GM12873 (cell line): ENCODE measurements at regions not wholly inside any gene's neighbourhood (a gene's known extent, or its start where the extent isn't known, plus 50 kb on each side); places are given as distances from the start of the nearest gene placed in this dataset.

ENCODE experiments used
- TF ChIP-seq, protein P1 (sequence below): IDR thresholded peaks from 2 replicates; pipeline ENCODE4 v1.5.1; 2012; ENCODE audit warnings: low read depth, mild to moderate bottlenecking, moderate library complexity, low read length, control low read depth; ENCODE audit not compliant: insufficient read depth; ENCODE audit errors: missing control alignments

- TF ChIP-seq, protein P1, sequence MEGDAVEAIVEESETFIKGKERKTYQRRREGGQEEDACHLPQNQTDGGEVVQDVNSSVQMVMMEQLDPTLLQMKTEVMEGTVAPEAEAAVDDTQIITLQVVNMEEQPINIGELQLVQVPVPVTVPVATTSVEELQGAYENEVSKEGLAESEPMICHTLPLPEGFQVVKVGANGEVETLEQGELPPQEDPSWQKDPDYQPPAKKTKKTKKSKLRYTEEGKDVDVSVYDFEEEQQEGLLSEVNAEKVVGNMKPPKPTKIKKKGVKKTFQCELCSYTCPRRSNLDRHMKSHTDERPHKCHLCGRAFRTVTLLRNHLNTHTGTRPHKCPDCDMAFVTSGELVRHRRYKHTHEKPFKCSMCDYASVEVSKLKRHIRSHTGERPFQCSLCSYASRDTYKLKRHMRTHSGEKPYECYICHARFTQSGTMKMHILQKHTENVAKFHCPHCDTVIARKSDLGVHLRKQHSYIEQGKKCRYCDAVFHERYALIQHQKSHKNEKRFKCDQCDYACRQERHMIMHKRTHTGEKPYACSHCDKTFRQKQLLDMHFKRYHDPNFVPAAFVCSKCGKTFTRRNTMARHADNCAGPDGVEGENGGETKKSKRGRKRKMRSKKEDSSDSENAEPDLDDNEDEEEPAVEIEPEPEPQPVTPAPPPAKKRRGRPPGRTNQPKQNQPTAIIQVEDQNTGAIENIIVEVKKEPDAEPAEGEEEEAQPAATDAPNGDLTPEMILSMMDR, result no peak
Measured at GRCh38 chr18:61236356-61237057, 96.7 kb upstream of the CDH20 start.

- TF ChIP-seq, protein P1, result no peak
Measured at GRCh38 chr18:61237529-61237928, 95.7 kb upstream of the CDH20 start.

DNA sequence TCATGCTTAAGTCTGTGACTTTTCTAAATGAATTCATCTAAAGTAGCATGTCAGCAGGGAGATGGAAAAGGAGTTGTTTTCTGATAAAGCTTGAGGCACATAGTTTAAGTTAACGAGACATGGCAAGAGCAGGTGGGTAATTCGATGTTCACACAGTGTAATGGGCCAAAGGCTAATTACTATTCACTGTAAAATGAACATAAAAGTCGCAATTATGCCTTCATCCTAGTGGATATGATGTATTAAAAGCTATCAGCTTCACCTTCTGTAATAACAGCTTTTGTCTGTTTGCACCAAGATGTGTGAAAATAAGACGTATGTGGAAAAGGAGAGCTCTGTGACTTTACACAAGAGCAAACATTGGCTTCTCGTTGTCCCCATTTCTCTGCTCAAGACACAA lies 94.2 kb upstream of the CDH20 start:
- TF ChIP-seq, protein P1, result no peak

- TF ChIP-seq, protein P1, result no peak
Measured at GRCh38 chr18:61241260-61241853, 91.9 kb upstream of the CDH20 start.

- TF ChIP-seq, protein P1, result no peak
Measured at GRCh38 chr18:61244632-61245031, 88.6 kb upstream of the CDH20 start.

GRCh38 chr18:61245276-61245675 lies 88.0 kb upstream of the CDH20 start:
- TF ChIP-seq, protein P1, result no peak

- TF ChIP-seq, protein P1, result no peak
Measured at GRCh38 chr18:61248589-61248988, 84.6 kb upstream of the CDH20 start.
